BLaER1 treated with 17β-estradiol and CSF1 and Interleukin-3, amounts not matched to agents 10 nM and 100 nM (cell line): ENCODE measurements at regions not wholly inside any gene's neighbourhood (a gene's known extent, or its start where the extent isn't known, plus 50 kb on each side); places are given as distances from the start of the nearest gene placed in this dataset.
"Not testable (repeated sequence)": the region's sequence is repeated elsewhere in the genome, so short reads cannot be mapped to it uniquely, and the experiment has no call there.

ENCODE experiments used
- H3K27ac ChIP-seq, 11 experiments: shearing (Covaris generic); formaldehyde crosslinking; 2 replicates each; pipeline ENCODE4 v1.8.1; 2022
- H3K27me3 ChIP-seq, 11 experiments: shearing (Covaris generic); formaldehyde crosslinking; 2 replicates each; pipeline ENCODE4 v1.8.1; 2022
- H3K36me3 ChIP-seq, 11 experiments: shearing (Covaris generic); formaldehyde crosslinking; 2 replicates each; pipeline ENCODE4 v1.8.1; 2022
- H3K4me1 ChIP-seq, 10 experiments: shearing (Covaris generic); formaldehyde crosslinking; 2 replicates each; pipeline ENCODE4 v1.8.1; 2022
- H3K4me2 ChIP-seq, 11 experiments: shearing (Covaris generic); formaldehyde crosslinking; 2 replicates each; pipeline ENCODE4 v1.8.1; 2022
- H3K4me3 ChIP-seq, 10 experiments: shearing (Covaris generic); formaldehyde crosslinking; 2 replicates each; pipeline ENCODE4 v1.8.1; 2022
- H3K9ac ChIP-seq, 11 experiments: shearing (Covaris generic); formaldehyde crosslinking; 2 replicates each; pipeline ENCODE4 v1.8.1; 2022
- H3K9me3 ChIP-seq, 11 experiments: shearing (Covaris generic); formaldehyde crosslinking; replicated peaks in 1 of 11; 2 replicates each; pipeline ENCODE4 v1.8.1; 2022
- H4K20me1 ChIP-seq, 11 experiments: shearing (Covaris generic); formaldehyde crosslinking; 2 replicates each; pipeline ENCODE4 v1.8.1; 2022
- Cebpa-rat ChIP-seq, 11 experiments: shearing (Covaris generic); IDR thresholded peaks; 2 replicates each; pipeline ENCODE4 v1.8.1; 2022

- no peak overlapping the region for H3K9ac ChIP-seq
- no peak overlapping the region for H3K4me2 ChIP-seq
- H3K36me3 ChIP-seq, result no peaks in the 10 kb centered on the region
- no peaks in the 10 kb centered on the region for H3K9me3 ChIP-seq
- H4K20me1 ChIP-seq, result no peaks in the 10 kb centered on the region
- H3K4me1 ChIP-seq, result no peaks in the 10 kb centered on the region
- H3K27me3 ChIP-seq, result no peaks in the 10 kb centered on the region
- no peak for TF ChIP-seq Cebpa-rat (IDR thresholded peaks at IDR 0.05)
- H3K27ac ChIP-seq, result no peak overlapping the region
- no peak overlapping the region for H3K4me3 ChIP-seq
These were observed 191.2 kb upstream of the LRRTM4 start for GRCh38 chr2:77713412-77713811.

DNA sequence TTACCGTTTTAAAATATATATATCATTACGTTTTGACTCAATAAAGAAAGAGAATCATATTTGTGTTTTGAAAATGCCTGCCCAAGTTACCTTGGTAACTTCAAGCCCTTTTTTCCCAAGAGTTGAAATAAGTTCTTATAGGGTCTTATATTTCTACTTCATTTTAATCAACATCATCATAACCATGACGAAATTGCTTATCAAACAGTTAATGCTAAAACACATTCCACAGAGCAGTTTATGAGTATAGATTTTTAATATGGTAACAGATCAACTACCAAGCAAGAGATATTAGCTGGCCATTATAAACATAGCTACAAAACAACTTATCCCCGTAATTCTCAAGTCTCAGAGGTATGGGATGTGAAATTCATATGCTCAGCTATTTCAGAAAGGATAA, 197.9 kb upstream of the LRRTM4 start:
- no peak overlapping the region for H3K4me3 ChIP-seq
- no peak overlapping the region for H3K4me2 ChIP-seq
- H3K4me1 ChIP-seq, result no peaks in the 10 kb centered on the region
- H3K9ac ChIP-seq, result no peak overlapping the region
- H4K20me1 ChIP-seq, result no peaks in the 10 kb centered on the region
- TF ChIP-seq Cebpa-rat (IDR thresholded peaks at IDR 0.05), result no peak
- H3K27me3 ChIP-seq, result no peaks in the 10 kb centered on the region
- no peaks in the 10 kb centered on the region for H3K36me3 ChIP-seq
- no peak overlapping the region for H3K27ac ChIP-seq
- no peaks in the 10 kb centered on the region for H3K9me3 ChIP-seq

DNA sequence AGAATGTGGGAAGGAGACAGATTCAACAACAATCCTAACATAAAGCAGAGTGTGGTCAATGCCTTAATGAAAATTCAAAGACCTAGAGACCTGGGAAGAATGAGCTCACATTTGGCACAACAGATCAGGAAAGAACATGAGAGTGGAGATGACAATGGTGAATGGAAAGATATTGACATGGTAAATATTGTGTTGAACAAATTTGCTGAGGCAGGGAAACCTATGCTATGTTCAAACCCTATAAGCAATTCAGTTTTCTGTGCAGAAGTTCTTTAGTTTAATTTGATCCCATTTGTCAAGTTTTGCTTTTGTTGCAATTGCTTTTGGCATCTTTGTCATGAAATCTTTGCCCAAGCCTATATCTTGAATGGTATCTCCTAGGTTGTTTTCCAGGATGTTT, 199.4 kb upstream of the LRRTM4 start:
- Histone ChIP-seq H3K27me3 (no peaks in the 10 kb centered on the region), H3K36me3 (no peaks in the 10 kb centered on the region), H3K4me2 (no peak overlapping the region), H3K9me3 (peaks cover 0 to 4% (median 0%) of the 10 kb centered on the region in 11 experiments; a peak in 1 of 22 replicates), H3K27ac (no peak overlapping the region), H3K4me3 (no peak overlapping the region), H4K20me1 (no peaks in the 10 kb centered on the region), H3K9ac (no peak overlapping the region), H3K4me1 (no peaks in the 10 kb centered on the region)
- no peak for TF ChIP-seq Cebpa-rat (IDR thresholded peaks at IDR 0.05)

DNA sequence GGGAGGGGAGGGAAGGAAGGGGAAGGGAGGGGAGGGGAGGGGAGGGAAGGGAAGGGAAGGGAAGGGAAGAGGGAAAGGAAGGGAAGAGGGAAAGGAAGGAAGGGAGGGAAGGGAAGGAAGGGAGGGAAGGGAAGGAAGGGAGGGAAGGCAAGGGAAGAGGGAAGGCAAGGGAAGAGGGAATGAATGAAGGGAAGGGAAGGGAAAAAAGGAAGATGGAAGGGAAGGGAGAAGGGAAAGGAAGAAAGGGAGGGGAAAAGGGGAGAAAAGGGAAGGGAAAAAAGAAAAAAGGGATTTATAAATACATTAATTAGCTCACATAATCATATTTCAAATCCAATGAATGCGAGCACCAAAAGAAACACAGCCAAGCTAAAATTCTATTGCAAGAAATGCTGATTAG, 202.9 kb upstream of the LRRTM4 start:
- H4K20me1 ChIP-seq, result no peaks in the 10 kb centered on the region
- no peak overlapping the region for H3K4me3 ChIP-seq
- no peaks in the 10 kb centered on the region for H3K36me3 ChIP-seq
- H3K9ac ChIP-seq, result no peak overlapping the region
- H3K9me3 ChIP-seq, result peaks cover 0 to 4% (median 0%) of the 10 kb centered on the region in 11 experiments; a peak in 1 of 22 replicates
- no peak for TF ChIP-seq Cebpa-rat (IDR thresholded peaks at IDR 0.05)
- H3K27me3 ChIP-seq, result no peaks in the 10 kb centered on the region
- no peak overlapping the region for H3K4me2 ChIP-seq
- no peak overlapping the region for H3K27ac ChIP-seq
- H3K4me1 ChIP-seq, result no peaks in the 10 kb centered on the region

DNA sequence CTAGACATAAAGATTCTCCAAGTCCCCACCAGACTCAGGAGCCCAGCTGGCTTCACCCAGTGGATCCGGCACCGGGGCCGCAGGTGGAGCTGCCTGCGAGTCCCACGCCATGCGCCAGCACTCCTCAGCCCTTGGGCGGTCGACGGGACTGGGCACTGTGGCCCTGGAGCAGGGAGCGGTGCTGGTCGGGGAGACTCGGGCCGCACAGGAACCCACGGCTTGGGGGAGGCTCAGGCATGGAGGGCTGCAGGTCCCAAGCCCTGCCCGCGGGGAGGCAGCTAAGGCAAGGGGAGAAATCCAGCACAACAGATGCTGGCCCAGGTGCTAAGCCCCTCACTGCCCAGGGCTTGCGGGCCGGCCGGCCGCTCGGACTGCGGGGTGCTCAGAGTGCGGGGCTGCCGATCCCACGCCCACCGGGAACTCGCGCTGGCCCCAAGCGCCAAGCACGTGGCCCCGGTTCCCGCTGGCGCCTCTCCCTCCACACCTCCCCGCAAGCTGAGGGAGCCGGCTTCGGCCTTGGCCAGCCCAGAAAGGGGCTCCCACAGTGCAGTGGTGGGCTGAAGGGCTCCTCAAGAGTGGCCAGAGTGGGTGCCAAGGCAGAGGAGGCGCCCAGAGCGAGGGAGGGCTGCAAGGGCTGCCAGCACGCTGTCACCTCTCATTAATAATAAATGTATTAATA, 212.6 kb upstream of the LRRTM4 start:
- not testable (repeated sequence) for H3K36me3 ChIP-seq, H3K27ac ChIP-seq

GRCh38 chr2:77737236-77737635, 215.1 kb upstream of the LRRTM4 start:
- no peaks in the 10 kb centered on the region for H3K27me3 ChIP-seq
- TF ChIP-seq Cebpa-rat (IDR thresholded peaks at IDR 0.05), result no peak
- no peak overlapping the region for H3K4me2 ChIP-seq
- no peaks in the 10 kb centered on the region for H3K4me1 ChIP-seq
- no peak overlapping the region for H3K27ac ChIP-seq
- H3K9ac ChIP-seq, result no peak overlapping the region
- peaks cover 0 to 12% (median 8%) of the 10 kb centered on the region in 11 experiments; a peak in 15 of 22 replicates for H3K9me3 ChIP-seq
- no peaks in the 10 kb centered on the region for H3K36me3 ChIP-seq
- H3K4me3 ChIP-seq, result no peak overlapping the region
- H4K20me1 ChIP-seq, result no peaks in the 10 kb centered on the region

More for the DNA sequence above, 212.6 kb upstream of the LRRTM4 start:
- H3K9me3 ChIP-seq, result peaks cover 0 to 12% (median 8%) of the 10 kb centered on the region in 11 experiments; a peak in 15 of 22 replicates
- H3K9ac ChIP-seq, H3K27me3 ChIP-seq, H3K4me3 ChIP-seq, H3K4me1 ChIP-seq, H4K20me1 ChIP-seq, H3K4me2 ChIP-seq: not testable (repeated sequence)

DNA sequence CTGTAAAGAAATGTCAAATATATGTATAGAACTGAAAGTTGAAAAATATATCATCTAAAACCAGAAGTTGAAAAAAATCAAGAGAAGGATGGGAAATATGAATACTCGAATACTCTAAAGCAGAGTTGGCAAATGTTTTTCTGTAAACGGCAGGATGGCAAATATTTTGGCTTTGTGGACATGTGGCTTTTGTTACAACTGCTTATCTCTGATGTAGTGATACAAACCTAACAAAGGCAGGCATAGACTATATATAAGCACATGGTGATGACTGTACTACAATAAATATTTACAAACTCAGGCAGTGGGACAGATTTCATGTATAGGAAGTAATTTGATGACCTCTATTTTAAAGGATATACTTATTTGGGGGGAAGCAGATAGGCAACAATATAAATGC, 224.6 kb upstream of the LRRTM4 start:
- Histone ChIP-seq H3K9me3 (no peaks in the 10 kb centered on the region), H3K4me3 (no peak overlapping the region), H3K9ac (no peak overlapping the region), H3K27me3 (no peaks in the 10 kb centered on the region), H4K20me1 (no peaks in the 10 kb centered on the region), H3K27ac (no peak overlapping the region), H3K4me1 (no peaks in the 10 kb centered on the region), H3K36me3 (no peaks in the 10 kb centered on the region), H3K4me2 (no peak overlapping the region)
- no peak for TF ChIP-seq Cebpa-rat (IDR thresholded peaks at IDR 0.05)

GRCh38 chr2:77753710-77754345, 231.7 kb upstream of the LRRTM4 start:
- not testable (repeated sequence) for H3K27me3 ChIP-seq, H3K9ac ChIP-seq, H3K4me1 ChIP-seq, H4K20me1 ChIP-seq, H3K4me3 ChIP-seq, H3K9me3 ChIP-seq, H3K36me3 ChIP-seq, H3K4me2 ChIP-seq, H3K27ac ChIP-seq

- Histone ChIP-seq H3K9ac (no peak overlapping the region), H3K4me1 (no peaks in the 10 kb centered on the region), H3K9me3 (0 out of 22 replicates have a peak, but pooled peaks cover 0 to 3% (median 0%) of the 10 kb centered on the region in 11 experiments), H3K27ac (no peak overlapping the region), H4K20me1 (no peaks in the 10 kb centered on the region), H3K4me3 (no peak overlapping the region), H3K4me2 (no peak overlapping the region), H3K27me3 (no peaks in the 10 kb centered on the region), H3K36me3 (no peaks in the 10 kb centered on the region)
- no peak for TF ChIP-seq Cebpa-rat (IDR thresholded peaks at IDR 0.05)
These were observed 245.4 kb upstream of the LRRTM4 start for GRCh38 chr2:77767388-77768076.

DNA sequence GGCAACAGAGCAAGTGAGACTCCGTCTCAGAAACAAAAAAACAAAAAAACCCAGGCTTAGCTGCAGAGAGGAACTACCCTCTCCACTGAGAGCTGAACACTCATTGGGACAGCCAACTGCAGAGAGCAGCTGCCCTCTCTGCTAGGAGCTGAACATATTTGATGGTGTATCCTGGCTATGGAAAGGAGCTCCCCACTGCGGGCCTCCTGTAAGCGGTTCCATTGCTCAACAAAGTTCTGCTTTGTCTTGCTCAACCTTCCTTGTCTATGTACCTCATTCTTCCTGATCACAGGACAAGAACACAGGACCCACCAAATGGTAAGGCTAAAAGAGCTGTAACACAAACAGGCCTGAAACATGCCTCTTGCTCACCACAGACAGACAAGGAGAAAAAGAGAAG, 246.3 kb upstream of the LRRTM4 start:
- 0 out of 22 replicates have a peak, but pooled peaks cover 0 to 3% (median 0%) of the 10 kb centered on the region in 11 experiments for H3K9me3 ChIP-seq
- no peak for TF ChIP-seq Cebpa-rat (IDR thresholded peaks at IDR 0.05)
- H3K27me3 ChIP-seq, result no peaks in the 10 kb centered on the region
- H3K4me1 ChIP-seq, result no peaks in the 10 kb centered on the region
- no peak overlapping the region for H3K4me2 ChIP-seq
- no peak overlapping the region for H3K27ac ChIP-seq
- H4K20me1 ChIP-seq, result no peaks in the 10 kb centered on the region
- H3K4me3 ChIP-seq, result no peak overlapping the region
- no peak overlapping the region for H3K9ac ChIP-seq
- H3K36me3 ChIP-seq, result no peaks in the 10 kb centered on the region
